ENCODE measurements at regions not wholly inside any gene's neighbourhood (a gene's known extent, or its start where the extent isn't known, plus 50 kb on each side); places are given as distances from the start of the nearest gene placed in this dataset.

DNA sequence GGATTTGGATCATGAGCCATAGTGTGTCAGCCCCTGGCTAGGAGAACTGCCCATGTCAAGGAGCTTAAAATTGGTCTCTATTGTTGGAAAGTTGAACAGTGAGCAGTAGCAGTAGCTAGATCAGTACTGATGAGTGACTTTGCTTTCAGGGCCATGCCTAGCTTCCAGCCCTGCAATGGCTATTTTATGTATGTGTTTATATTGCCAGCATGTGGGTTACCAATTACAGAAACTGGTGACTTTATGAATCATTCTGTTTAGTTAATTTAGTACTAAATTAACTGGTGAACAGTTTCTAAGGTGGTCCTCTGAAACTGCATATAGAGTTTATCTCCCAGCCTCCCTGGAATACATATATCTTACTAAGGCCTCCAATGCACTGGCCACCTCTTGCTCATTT lies 908.1 kb upstream of the ALCAM start:
- DNase-seq (ENCODE audit: low read depth, low spot score): no peak

DNA sequence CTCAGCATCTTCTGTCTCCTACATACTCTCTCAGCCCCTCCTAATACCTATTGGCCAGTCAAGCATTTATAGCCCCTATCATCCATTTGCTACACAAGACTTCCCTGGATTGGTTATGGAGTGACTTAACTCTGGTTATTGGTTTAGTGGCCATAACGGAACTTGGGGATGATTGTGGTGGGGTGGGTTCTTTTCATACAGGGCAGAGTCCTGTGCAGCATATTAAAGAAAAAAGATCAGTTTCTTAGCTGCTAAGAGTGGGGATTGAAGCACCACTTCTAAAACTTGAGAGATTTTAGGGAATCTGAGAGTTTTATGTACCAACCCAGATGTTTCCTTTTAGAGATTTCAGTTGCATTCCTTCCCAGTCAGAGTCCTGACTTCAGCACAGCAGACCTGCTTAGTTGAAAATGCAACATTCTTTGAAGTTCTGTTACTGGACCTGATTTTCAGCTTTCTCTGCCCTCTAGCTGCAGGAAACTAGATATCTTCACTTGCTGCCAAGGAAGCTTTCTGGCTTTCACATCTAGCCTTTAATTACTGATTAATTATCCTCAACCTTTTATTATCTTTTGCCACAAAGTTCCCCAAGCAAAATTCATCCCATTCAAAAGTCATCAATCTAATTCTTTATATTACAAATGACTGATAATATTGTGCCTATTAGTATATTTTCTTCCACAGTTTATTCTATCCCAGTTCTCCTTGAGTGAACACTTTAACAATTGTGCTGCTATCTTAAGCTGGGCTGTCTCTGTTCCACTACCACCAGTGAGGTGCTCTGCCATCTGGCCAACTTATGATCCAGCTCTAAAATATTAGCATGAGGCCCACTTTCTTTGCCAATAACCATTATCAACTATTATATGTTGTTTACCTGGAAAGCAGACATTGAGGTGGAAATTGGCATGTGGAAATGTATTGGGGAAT lies 906.0 kb upstream of the ALCAM start:
- DNase-seq (ENCODE audit: low read depth, low spot score): no peak

DNA sequence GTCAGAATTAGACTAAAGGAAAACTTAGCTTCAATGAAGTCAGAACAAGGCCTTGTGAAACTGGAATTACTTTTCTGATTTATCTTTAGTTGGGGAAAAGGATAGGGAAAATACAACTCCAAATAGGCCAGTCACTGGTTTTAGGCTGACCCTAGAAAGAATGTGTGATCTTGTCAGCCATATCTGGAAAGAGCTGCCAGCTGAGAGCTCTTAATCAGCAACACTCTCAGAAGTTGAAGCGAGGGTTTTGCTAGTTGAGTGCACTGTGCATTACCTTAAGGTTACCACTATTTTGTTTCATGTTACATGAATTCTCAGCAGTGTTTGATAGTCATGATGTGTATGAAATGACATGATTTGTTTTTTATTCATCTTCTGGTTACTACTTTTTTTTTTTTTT lies 905.3 kb upstream of the ALCAM start:
- DNase-seq (ENCODE audit: low read depth, low spot score): no peak

DNA sequence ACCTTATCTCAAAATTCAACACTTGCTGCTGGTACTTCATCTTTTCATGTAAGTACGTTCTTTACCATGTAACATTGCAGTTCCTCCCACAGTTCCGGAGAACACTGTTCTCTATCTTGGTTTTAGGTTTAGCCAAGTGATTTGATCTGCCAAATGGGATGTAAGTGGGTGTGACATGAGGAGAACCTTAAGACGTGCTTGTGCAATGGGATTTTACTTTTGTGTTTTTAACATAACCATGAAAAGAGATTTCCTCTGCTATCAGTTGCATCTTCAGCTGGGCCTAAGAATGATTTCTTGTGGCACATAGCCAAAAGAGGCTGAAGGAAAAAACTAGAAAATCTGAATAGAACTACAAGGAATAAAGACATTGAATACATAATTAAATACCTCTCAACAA lies 894.5 kb upstream of the ALCAM start:
- DNase-seq (ENCODE audit: low read depth, low spot score): no peak

DNA sequence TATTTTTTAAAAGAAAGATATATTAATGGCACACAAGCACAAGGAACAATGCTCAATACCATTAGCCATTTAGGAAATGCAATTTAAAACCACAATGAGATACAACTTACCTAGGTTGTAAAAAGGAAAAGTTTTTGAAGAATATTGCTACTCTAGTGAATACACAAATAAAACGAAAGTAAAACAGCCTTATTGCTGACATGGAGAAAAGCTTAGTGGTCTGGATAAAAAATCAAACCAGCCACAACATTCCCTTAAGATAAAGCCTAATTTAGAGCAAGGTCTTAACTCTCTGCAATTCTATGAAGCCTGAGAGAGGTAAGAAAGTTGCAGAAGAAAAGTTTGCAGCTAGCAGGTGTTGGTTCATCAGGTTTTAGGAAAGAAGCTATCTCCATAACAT lies 892.7 kb upstream of the ALCAM start:
- no peak for DNase-seq (ENCODE audit: low read depth, low spot score)

DNA sequence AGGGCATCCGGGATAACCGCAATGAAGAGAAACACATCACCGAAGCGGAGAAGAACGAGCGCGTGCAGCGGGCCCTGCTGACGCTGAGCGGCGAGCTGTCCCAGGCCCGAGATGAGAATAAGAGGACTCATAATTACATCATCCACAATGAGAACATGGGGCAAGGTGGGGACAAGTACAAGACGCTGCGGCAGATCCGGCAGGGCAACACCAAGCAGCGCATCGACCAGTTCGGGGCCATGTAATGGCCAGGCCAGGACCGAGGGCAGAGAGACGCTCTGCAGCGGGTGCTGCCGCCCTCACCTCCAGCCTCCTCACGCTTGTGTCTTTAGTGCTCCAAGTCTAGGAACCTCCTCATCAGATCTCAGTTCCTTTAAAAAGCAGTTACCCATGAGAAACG lies 863.7 kb upstream of the ALCAM start:
- DNase-seq (ENCODE audit: low read depth, low spot score): no peak

DNA sequence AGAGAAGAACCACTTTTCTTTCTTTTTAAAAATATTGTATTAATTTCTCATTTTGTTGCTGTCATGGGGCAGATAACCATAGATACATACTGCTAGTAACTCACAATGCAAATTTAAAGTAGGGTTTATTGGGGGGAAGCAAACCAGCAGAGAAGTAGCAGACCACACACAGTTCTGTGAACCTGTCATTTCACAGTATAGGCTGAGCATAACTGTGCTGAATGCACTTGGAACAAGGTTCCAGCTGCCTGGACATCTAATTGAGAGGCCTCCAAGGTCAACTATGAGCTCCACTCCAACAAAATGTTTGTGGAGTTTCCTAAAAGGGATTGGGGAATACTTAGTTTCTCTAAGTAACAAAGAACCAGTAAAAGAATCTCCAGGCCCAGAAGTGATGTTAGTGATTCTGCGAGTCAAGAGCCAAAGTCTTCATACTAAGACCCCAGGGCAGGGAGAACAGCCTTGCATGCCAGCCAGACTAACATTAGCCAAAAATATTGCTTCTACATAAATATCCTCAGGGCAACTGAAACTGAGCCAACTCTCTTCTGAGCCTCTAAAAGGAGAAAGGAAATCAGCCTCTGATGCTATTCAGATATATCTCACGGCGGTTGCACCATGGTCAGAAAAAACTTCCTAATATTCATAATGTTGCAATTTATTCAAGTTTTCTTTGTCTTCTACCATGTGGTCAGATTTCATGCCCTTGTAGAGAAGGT lies 856.4 kb upstream of the ALCAM start:
- DNase-seq (ENCODE audit: low read depth, low spot score): no peak

DNA sequence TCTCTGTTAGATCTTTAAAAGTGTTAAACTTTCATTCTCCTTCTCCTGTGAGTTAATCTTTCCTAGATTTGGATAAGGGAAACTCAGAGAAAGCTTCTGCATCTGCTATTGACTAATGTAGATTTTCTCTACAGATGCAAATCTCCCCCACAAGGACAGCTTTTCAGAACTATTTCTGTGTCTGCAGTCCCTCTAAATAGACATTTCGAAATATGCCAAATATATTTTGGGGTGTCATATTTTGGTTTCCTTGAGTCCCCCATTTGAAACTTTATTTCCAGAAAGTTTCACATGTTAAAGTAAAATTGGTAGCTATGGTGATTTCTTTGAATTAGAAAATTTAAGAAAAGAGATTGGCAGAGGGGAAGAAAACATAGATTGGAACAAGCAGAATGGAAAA lies 852.3 kb upstream of the ALCAM start:
- no peak for DNase-seq (ENCODE audit: low read depth, low spot score)

DNA sequence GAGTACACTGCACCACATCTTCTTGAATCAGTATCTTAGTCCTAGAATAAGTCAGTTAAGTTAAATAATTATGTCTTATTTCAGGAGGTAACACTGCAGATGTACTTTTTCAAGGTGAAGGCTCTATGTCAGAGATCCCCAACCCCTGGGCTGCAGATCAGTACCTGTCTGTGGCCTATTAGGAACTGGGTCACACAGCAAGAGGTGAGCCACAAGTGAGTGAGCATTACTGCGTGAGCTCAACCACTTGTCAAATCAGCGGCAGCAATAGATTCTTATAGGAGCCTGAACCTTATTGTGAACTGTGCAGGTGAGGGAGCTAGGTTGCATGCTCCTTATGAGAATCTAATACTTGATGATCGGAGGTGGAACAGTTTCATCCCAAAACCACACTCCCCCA lies 851.9 kb upstream of the ALCAM start:
- no peak for DNase-seq (ENCODE audit: low read depth, low spot score)

DNA sequence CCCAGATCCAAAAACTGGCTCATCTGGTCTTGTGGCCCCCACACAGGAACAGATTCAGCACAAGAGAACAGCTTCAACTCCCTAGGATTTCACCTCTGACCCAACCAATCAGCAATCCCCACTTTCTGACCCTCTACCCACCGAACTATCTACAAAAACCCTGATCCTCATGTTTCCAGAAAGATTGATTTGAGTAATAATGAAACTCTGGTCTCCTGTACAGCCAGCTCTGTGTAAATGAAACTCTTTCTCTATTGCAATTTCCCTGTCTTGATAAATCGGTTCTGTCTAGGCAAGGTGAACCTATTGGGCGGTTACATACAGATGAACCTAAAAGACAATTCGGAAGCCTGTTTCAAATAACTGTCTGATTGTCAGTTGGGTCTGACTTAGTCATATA lies 847.6 kb upstream of the ALCAM start:
- no peak for DNase-seq (ENCODE audit: low read depth, low spot score)

DNA sequence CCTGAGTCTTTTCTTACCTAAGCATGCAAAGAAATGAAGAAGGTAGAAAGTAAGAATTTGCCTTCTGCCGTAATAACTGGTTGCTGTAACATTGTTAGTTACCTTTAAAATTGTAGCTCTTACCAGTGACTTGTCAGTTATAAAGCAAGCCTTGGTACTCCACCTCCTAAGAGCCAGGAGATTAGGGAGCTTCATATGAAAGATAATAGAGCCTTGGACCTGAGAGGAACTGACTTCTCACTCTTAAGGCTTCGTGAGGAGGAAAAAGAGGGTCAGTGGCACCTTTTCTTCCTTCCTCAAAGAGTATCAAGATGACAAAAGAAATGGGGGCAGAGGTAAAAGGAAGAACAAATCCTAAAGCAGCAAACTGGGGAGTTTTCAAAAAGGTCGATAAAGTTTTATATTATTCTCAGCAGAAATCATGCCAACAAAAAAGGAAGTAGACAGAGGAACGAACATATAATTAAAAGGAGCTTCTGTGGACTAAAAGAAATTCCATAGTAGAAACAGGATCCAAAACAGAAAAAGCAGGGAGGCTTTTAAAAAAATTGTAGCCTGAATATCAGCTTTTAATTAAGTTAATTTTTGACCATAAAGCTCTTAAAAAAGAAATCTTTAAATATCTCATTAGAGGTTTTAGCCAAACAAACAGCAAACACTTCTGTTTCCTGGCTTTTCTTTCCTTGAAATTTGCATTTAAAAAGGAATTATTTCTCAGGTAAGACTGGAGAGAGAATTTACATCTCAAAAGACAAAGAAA lies 847.1 kb upstream of the ALCAM start:
- no peak for DNase-seq (ENCODE audit: low read depth, low spot score)

DNA sequence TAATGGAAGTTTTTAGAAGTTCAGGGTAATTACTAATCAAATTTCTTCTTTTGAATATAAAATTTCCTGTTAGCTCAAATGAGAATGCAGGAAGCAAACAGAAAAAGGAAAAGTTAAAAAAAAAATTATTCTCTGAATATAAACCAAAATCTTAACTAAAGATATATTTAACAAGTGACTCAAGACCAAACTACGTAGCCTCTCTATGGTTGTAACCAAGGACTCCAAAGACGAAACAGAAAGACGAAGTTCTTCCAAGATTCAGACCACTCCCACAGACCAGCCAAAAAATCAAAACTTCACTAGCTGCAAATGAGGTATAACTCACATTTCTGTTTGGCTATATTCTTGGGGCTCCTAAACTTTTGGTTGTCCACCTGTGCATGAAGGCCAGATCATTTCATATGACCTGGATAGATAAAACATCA lies 846.5 kb upstream of the ALCAM start:
- no peak for DNase-seq (ENCODE audit: low read depth, low spot score)

DNA sequence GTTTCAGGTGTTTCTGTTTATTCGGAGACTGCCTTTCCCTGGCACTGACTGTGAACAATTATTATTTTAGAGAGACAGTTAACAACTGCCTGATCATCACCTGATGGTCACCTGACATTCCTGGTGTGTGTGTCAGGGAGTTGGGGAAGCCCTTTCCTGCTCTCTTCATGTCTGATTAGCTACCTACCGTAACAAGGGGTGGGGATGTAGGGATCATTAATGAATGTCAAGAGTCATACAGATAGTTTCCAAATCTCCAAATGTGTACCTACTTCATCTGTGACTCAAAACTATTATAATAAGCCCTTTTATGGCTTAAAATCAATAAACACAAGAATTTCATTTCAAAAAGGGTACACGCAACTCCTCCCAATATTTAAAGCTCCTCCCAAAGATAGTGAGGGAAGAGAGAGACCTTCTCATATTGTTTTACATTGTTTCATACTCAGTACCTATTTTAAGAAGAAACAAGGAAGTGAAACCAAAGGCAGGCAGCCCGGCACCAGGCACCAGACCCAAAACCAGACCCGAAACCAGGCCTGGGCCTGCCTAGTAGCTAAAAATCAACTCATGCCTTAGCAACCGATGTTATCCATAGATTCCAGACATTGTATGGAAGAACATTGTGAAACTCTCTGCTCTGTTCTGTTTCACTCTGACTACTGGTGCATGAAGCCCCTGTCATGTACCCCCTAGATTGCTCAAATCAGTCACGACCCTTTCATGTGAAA lies 844.9 kb upstream of the ALCAM start:
- DNase-seq (ENCODE audit: low read depth, low spot score): no peak

DNA sequence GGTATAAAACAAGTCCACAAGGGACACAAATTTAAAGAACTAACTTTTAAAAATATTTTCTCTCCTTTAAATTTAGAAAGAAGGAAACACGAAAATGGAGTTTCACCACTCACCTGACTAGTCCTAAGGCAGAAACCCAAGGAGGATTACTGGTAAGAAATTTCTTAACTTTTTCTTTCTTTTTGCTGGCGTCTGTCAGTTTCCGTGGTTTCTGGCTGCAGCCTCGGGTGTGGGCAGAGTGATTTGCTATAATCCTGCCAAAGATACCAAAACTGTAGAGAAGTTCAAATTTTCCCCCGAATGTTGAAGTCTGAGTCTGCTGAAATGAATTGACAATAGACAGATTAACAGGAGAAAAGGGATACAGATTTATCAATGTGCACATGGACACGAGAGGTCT lies 843.6 kb upstream of the ALCAM start:
- DNase-seq (ENCODE audit: low read depth, low spot score): no peak

DNA sequence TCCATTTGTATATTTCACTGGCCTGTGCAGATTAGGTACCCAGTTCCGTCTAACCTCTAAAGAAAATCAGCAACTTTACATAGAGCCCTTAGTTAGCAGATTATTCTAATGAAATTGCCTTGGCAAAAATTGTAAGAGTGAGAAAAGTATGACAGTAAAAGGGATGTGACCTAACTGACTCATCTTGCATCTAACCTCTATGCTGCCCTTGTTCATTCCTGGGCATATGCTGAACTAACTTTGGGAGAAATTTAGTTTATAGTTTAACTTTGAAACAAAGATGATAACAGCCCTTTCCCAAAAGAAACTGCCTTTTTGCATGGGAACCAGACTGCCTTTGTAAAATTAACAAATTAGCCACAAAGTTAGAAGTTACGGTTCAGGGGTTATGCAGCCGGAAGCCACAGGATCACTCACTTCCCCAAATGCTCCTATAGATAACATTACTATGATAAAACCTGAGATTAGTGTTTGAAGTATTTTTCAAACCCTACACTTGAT lies 839.8 kb upstream of the ALCAM start:
- no peak for DNase-seq (ENCODE audit: low read depth, low spot score)

DNA sequence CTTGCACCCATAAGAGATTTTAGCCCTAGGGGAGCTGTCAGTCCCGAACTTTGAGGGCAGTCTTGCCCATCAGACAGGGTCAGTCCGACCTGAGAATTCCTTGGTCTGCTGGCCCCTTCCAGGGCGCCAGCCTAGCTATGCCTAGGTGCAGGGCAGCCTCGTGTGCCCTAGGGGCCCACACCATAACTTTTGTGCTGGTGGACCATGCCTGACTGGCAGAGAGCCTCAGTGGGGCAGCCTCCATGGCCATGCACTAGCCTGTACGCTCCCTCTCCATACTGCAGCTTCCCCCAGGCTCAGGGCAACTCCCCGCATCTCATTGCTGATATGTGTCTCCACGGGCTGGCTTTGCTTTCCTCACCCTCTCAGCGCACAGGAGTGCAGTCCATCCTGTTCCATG lies 835.8 kb upstream of the ALCAM start:
- DNase-seq (ENCODE audit: low read depth, low spot score): no peak

DNA sequence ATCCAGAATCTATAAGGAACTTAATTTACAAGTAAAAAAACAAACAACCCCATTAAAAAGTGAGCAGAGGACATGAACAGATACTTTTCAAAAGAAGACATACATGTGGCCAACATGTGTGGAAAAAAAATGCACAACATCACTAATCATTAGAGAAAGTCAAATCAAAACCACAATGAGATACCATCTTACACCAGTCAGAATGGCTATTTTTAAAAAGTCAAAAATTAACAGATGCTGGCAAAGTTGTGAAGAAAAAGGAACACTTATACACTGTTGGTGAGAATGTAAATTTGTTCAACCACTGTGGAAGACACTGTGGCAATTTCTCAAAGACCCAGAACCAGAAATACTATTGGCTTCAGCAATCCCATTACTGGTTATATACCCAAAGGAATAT lies 830.0 kb upstream of the ALCAM start:
- DNase-seq (ENCODE audit: low read depth, low spot score): no peak

DNA sequence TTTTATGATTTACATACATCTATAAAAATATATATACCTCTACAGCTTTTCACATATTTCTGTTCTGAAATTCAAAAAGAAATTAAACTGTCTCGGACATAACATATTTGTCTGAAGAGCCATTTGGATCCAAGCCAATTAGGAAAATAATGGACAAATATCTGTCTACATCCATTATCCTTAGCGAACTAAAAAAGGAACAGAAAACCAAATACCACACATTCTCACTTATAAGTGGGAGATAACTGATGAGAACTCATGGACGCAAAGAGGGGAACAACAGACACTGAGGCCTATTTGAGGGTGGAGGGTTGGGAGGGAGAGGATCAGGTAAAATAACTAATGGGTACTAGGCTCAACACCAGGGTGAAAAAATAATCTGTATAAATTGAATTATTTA lies 829.4 kb upstream of the ALCAM start:
- no peak for DNase-seq (ENCODE audit: low read depth, low spot score)

DNA sequence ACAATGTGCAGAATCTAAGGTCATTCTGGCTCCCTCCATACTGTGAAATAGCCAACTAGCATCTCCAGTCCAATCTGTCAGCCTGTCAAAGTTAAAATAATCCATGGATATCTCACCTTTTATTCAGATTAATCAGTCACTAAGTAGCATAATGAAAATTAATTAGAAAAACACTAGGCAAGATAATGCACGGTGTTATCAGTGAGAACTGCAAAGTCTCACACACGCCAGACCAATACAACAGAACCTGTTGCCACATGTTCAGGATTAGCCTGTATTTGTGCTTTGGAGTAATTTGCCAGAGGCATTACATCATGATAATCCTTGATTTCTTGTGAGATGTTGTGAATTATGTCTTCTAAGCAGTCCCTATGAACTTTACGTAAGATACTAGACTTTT lies 820.4 kb upstream of the ALCAM start:
- DNase-seq (ENCODE audit: low read depth, low spot score): no peak

DNA sequence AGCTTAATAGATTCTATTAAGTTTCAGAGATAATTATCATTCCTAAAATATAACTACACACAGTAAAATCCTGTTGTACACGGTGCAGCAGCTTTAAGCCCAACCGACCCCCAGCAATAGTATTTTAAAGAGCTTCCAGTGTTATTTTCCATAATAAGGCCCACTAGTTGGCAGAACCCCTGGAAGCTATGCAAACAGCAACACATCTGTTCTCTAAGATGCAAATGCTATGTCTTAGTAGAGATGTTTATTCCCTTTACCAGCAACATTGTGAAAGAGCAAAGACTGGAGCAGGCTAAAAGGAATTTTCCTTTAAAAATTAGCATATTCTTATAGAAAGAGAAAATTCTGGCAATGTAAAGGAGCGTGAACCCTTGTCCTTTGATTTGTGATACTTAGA lies 819.7 kb upstream of the ALCAM start:
- no peak for DNase-seq (ENCODE audit: low read depth, low spot score)

DNA sequence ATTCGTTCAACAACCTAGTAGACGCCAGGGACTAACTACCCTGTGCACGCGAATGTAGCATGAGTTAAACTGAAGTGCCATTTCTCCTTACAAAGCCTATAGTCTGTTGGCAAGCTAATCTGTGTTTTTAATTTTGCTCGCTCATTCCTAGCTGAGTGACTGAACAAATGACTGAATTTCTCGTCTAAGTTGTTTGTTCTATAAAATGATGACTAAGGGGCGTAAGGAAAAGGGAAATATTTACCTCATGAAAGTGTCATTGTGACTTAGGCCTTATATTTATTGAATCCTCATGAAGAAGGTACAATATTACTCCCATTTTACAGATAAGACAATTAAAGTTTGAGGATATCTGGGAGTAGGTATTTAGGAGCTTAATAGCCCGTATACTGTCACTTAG lies 818.3 kb upstream of the ALCAM start:
- no peak for DNase-seq (ENCODE audit: low read depth, low spot score)
